GM21390 (cell line): ENCODE measurements at regions not wholly inside any gene's neighbourhood (a gene's known extent, or its start where the extent isn't known, plus 50 kb on each side); places are given as distances from the start of the nearest gene placed in this dataset.

Source experiments
- ATAC-seq: cut with Tn5 transposase; IDR thresholded peaks from one replicate; pipeline ENCODE4 v1.9.1; 2021; ENCODE audit not compliant: unreplicated experiment

DNA sequence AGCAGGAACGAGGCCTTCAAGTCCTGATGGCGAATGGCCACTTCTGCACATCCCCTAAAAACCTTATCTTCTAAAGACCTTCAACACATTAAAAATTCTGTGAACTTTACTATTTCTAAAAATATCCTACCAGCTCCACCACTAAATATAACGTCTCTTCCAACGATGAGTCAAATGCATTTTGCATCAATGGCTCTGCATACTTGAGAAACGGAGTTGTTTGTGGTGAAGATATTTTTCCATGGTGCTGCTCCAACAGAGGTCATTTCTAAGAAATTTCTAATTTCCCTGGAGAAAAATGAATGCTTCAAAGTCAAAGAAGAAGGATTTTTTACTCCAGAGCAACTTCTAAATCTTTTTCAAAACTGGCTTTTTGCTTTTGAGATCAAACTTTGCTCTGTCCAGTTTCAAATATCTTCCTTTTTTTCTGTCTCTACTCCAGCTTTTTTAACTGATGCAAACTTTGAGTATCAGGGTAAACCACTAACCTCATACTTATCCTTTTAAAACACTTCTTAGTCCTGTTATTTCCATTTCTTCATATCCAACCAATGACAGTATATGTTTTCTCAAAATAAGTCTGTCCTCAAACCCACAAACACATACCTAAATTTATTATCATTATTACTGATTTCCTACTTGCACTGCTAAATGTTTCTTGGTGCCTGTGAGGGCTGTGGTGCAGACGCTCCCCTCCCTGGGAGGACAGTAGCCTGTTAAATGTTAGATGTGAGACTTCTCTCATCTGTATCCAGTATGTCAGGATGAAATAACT, 258.1 kb downstream of the KLF6 start:
- no peak for ATAC-seq

GRCh38 chr10:3525832-3526449, 259.1 kb downstream of the KLF6 start:
- no peak for ATAC-seq

- no peak for ATAC-seq
These were observed 260.7 kb downstream of the KLF6 start for GRCh38 chr10:3524086-3524960.

GRCh38 chr10:3523309-3524050, 261.5 kb downstream of the KLF6 start:
- ATAC-seq = no peak

- ATAC-seq = no peak
These were observed 268.1 kb downstream of the KLF6 start for GRCh38 chr10:3516923-3517255.

DNA sequence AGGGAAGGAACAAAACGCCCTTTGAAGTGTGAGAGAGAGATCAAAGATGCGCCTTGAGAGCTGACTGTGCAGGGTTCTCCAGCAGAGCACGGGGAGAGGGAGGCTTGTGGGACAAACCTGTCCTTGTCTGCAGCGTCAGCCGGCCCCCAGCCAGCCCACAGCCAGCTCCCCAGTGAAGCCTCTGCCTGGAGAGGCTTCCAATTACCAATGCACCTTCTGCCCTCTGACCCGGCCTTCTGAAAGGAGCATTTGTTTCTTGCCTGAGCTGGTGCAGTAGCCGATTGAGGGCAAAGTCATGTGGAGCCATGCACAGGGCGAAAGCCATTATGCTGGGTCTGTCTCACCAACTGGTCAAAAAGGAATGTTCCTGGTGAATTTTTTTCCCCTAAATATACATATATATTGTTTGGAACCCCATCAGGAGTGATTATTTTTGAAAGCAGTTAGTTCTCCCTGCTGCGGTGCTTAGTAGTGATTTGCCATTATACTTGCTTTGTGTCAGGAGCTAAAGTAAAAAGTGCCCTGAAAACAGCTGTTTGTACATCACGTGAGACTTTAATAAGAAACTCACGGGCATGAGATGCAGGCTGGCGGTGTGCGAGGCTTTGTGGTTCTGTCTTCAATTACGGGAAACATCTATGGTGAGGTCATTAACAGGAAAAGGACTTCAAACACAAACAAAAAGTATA, 268.6 kb downstream of the KLF6 start:
- ATAC-seq = no peak

DNA sequence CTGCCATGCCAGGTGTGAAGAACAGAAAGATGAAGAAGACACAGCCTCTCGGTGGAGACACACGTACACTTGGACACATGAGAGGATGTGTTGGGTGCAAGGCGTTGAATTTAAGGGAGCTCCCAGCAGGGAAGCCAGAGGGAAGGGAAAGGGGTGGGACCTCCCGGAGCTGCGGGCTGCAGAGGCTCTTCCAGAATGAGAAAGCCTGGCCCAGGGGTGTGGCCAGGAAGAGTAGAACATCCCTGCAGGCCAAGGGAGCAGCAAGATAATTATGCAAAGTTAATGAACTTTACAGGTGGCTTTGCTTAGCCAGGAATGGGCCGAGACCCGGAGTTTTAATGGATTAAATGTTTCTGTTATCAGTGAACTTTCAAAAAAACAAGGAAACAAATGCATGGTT, 270.3 kb downstream of the KLF6 start:
- no peak for ATAC-seq

GRCh38 chr10:3512263-3512662, 272.7 kb downstream of the KLF6 start:
- ATAC-seq = no peak

DNA sequence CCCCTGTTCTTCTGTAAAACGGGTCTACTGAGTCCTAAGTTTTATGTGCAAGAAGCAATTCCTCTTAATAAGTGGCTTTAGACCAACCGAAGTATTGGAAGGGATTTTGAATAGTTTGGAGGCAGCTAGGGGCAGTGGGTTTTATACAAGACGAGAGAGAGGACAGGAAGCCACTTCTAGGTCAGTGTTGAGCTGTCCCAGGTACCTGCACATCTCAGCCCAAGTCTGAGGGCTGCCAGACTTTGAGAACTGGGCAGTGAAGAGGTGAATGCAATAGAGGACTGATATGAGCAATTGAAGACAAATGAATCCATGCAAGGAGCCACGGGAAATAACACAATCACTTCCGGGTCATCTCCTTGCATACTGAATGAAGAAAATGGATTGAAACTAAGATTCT, 273.5 kb downstream of the KLF6 start:
- ATAC-seq = no peak

GRCh38 chr10:3510741-3511140, 274.3 kb downstream of the KLF6 start:
- ATAC-seq = no peak

- no peak for ATAC-seq
These were observed 275.7 kb downstream of the KLF6 start for GRCh38 chr10:3509355-3509754.

DNA sequence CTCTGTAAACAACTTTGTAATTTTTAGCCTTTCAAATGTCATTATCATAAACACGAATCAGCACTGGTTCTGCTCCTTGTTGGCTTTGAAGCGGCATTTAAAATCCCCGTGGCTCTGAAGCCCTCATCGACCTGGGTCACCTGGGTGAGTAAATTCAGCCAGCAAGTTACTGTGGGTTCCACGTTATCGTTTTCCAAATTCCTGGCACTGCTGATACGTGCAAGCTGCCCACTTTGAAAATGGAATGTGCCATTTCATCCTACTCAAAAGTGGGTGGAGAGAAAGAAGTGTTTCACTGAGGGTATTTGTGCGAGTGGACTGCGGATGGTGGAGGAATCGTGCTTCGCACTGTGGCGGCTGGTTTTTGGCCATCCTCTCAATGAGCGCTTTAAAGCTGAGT, 281.7 kb downstream of the KLF6 start:
- no peak for ATAC-seq

DNA sequence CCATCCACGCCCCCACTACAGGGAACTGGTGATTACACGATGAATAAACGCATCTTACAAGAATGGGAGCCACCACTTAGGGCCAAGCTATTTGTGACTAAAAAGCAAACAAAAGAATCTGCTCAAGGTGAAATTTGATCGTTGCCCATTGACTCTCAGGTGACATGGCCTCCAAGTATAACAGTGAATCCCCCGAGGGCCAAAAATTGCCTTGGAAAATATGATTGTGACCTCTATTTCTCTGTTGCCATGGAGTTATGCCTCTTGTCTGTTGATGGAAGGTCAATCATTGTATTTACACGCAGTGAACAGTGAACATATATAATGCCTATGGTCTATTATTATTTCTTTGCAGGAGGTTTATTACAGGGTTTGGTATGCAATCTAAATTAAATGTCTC, 282.3 kb downstream of the KLF6 start:
- ATAC-seq = no peak

DNA sequence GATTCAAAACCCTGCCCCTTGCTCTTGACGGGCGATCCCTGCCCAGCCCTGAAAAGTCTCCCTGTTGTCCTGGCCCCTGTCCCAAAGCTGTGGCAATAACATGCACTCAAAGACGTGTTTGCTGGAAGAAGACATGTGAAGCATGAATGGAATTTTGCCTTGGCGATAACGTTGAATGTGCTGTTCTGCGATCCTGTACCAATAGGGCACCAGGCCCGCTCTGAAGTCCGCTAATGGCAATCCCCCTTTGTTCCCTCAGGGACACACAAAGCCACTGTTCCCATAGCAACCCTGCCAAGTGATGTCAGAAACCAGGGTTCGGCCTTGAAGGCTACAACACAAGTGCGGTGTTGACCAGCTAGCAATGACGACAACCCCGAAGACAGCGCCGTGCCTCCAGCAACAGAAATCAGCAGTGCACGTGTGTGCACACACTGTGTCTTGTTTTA, 284.6 kb downstream of the KLF6 start:
- ATAC-seq = no peak

GRCh38 chr10:3499120-3499519, 285.9 kb downstream of the KLF6 start:
- ATAC-seq = no peak

DNA sequence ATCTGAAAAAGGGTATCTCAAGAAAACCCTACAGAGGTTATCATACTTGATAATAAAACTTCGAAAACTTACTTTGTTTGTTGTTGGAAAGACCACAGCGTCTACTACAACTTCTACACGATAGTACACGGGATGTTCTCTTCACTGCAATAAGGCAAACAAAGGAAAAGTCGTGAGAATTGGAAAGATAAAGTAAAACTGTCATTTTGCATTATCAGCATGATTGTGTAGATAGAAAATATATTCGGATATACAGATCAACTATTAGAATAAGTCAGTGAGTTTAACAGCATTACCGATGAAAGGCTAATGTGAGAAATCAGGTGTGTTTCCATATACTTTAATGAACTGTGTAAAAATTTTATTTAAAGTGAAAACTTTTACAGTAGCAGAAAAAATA, 287.4 kb downstream of the KLF6 start:
- no peak for ATAC-seq

DNA sequence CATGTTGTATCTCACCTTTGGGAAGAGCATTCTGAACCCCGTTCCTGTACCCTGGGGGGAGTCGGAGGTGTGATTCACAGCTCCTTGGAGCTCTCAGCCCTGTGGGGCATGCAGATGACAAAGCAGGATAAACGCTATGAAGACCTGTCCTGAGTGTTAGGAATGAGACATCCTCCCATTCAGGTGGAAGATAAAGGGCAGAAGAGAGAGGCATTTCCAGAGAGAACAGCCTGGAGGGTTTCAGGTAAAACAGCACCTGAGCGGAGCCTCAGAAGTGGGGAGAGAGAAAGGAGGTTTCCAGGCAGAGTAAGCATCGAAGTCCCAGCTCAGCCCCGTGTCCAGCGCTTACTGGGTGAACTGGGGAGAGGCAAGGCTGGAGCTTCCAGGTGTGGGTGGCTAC, 288.9 kb downstream of the KLF6 start:
- ATAC-seq = no peak

DNA sequence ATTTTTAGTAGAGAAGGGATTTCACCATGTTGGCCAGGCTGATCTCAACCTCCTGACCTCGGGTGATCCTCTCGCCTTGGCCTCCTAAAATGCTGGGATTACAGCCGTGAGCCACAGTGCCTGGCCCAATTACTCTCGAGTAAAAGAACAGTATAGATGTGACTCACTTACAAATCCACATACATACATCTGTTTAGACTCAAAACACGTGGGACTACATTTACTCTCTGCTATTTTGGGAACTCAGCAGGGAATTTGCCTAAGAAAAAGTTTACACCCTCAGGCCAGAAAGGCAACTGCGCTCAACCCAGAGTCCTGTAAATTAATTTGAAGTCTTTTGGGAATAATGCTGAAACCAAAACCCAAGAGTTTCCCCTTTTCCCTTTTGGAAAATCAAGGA, 289.7 kb downstream of the KLF6 start:
- no peak for ATAC-seq

DNA sequence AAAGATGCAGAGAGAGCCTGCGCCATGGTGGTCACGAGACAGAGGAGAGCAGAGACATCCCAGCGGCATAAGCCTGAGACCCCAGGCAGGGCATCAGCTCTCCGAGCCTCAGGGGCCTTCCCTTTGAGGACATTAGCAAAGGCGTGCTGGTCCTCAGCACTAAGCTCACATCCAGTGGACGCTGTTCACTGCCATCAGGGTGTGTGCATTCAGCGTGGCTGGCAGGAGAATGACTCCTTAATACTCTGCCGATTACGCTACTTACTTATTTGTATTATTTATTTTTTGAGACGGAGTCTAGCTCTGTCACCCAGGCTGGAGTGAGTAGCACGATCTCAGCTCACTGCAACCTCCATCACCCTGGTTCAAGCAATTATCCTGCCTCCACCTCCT, 290.2 kb downstream of the KLF6 start:
- ATAC-seq = no peak

- no peak for ATAC-seq
These were observed 290.7 kb downstream of the KLF6 start for GRCh38 chr10:3494131-3494837.
